HG03196 (cell line): ENCODE measurements at regions not wholly inside any gene's neighbourhood (a gene's known extent, or its start where the extent isn't known, plus 50 kb on each side); places are given as distances from the start of the nearest gene placed in this dataset.

Source experiments
- ATAC-seq: cut with Tn5 transposase; IDR thresholded peaks from one replicate; pipeline ENCODE4 v1.9.1; 2021; ENCODE audit not compliant: unreplicated experiment

GRCh38 chr20:39473536-39473935 is 511.4 kb downstream of the DHX35 start:
- ATAC-seq: no peak

GRCh38 chr20:39468703-39469102 is 506.6 kb downstream of the DHX35 start:
- ATAC-seq: no peak

DNA sequence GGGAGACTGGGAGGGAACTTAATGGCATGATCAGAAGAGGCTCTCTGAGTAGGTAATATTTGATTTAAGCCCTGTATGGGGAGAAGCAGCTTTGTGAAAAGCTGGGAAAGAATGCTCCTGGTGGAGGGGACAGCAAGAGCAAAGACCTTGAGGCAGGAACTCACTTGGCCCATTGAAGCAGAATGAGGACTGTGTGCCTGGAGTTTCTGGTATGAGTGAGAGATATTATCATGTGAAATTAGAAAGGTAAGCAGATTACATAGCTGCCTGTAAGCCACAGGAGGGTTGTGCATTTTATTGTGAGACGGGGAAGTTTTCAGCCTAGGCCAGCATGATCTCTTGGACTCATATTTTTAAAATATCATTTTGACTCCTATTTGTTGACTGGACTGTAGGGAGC is 502.1 kb downstream of the DHX35 start:
- ATAC-seq: no peak

- ATAC-seq: no peak
Observed at GRCh38 chr20:39462416-39462945, 500.3 kb downstream of the DHX35 start.

DNA sequence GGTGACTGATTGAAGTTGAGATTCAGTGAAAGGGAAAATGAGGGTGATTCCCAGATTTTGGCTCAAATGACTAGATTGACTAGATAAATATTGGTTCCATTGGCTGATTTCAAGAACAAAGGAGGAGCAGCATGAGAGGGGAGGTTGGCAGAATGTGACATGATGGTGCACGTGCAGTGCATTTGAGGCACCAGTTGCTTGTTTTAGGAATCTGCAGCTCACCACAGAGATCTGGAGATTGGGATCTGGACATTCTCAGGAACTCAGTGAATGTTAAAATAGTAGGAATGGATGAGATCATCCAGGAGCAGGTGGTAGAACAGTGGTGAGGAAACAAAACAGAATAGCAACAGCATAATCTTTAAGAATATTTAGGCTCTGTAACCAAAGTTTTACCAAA is 496.3 kb downstream of the DHX35 start:
- no peak for ATAC-seq

GRCh38 chr20:39453890-39454289 is 491.7 kb downstream of the DHX35 start:
- ATAC-seq: no peak

- no peak for ATAC-seq
Observed at GRCh38 chr20:39452583-39453340, 490.6 kb downstream of the DHX35 start.

- ATAC-seq: no peak
Observed at GRCh38 chr20:39451386-39451785, 489.2 kb downstream of the DHX35 start.

DNA sequence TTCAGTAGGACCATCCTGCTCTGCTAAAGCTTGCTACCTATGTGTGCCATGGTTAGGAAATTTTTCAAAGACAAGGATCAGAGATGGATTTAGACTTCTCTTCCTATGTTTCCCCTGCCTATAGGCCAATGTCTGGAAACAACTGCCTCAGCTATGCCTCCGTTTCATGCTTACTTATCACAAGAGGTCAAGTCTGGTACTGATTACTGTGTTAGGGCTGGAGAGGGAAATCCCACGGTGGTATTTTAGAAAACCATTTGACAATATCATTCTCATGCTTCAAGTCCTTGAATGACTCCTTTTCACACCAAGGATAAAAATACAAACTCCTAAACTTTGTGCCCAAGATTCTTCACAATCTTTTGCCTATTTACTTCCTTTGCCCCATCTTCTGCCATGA is 484.3 kb downstream of the DHX35 start:
- ATAC-seq: no peak

- no peak for ATAC-seq
Observed at GRCh38 chr20:39445095-39445494, 483.0 kb downstream of the DHX35 start.

- ATAC-seq: no peak
Observed at GRCh38 chr20:39433466-39433865, 471.3 kb downstream of the DHX35 start.

- no peak for ATAC-seq
Observed at GRCh38 chr20:39431091-39431880, 469.1 kb downstream of the DHX35 start.

DNA sequence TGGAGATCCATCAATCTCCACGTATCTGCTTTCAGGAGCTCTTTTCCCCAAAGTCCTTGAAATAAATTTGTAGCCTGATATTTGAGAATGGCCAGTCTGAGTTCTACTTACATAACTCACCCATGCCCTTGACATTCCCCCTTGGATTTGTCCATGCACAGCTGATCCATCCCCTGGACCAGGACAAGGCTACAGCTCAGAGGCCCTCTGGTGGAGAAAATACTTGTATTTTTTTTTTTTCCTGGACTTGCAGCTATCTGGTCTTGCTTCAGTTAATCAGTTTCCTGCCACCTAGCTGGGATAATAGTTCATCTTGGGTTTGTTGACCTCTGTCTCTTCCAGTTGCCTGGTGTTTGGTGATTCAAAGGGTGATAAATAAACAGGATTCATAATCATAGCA is 467.6 kb downstream of the DHX35 start:
- ATAC-seq: no peak

GRCh38 chr20:39424962-39425678 is 463.0 kb downstream of the DHX35 start:
- no peak for ATAC-seq

DNA sequence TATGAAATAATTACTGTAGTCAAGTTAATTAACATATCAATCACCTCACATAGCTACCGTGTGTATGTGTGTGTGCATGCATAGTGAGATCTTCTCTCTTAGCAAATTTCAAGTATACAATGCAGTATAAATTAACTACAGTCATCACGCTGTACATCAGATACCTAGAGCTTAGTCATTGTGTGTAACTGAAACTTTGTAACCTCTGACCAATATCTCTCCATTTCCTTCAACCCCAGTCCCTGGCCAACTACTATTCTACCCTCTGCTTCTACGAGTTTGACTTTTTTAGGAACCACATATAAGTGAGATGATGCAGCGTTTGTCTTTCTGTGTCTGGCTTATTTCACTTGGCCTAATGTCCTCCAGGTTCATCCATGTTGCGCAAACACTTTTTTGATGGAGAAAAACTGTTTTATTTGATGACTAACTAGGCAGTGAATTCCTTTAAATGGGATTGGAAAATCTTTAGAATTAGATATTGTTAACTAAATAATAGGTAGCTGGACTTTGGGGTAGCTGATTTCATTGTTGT is 459.5 kb downstream of the DHX35 start:
- no peak for ATAC-seq

- ATAC-seq: no peak
Observed at GRCh38 chr20:39412091-39412490, 449.9 kb downstream of the DHX35 start.

GRCh38 chr20:39399463-39399862 is 437.3 kb downstream of the DHX35 start:
- ATAC-seq: no peak

DNA sequence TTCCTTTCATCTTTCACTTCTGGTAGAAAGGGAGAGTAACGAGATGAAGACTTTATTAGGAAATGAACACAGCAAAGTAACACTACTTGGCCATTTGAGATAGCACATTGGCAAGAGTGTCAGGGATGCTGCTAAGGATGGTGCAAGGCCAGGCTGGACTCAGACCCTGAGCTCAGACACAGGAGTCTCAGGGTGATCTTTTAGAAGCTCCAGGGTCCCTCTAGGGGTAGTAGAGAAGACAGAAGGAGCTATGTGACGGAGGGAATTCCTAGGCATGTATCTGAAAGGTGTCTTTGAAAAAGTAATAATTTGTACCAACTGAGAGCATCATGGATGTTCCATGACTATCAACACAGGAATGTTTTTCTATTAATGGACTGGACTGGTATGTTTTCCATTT is 436.5 kb downstream of the DHX35 start:
- no peak for ATAC-seq

DNA sequence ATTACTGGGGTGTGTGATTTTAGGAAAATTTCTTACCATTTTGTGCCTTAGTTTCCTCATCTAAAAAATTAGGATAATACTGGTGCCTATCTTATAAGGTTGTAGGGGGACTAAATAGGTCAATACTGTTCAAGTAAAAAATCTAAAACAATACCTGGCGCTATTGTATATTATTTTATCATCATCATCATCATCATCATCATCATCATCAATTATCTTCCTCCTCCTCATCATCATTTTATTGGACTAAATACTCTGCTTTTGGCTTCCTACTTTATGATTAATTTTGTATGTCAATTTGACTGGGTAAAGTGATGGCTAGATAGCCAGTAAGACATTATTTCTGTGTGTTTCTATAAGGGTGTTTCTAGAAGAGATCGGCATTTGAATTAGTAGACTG is 435.5 kb downstream of the DHX35 start:
- ATAC-seq: no peak

DNA sequence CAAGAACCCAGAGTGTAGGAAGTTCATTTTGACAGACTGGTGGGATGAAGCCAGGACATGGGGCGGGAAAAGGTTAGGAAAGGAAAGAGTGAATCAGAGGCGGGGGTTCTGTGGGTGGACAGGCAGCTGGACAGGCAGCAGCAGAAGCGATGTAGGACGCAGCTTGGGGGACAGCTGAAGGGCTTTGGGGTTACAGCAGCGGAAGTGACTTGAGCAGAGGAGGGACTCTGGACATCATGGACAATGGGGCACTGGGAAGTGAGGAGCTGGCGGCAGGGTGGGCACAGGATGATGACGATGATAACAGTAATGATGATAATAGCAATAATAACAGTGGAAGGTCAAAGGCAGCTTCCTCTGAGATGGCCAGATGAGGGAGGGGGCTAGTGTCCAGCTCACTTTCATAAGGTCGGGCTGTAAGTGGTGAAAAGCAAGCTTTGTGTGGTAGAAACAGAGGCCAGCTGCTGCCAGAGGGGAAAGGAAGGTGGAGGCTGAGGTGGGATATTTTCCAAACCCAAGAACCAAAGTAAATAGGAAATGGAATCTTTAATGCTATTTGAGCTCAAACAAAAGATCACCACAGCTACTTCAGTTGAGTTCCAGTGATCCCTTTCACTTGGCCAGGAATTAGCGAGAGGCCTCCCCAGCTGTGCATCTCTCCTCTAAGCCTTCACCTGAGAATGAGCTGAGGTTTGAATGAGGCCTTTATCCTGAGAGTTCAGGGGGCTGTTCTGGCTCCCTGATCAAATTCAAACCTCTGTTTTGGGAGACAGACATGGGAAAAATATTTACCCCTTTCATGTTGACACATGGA is 433.5 kb downstream of the DHX35 start:
- ATAC-seq: no peak
